Endodermal cell (in vitro differentiated cells): ENCODE measurements at regions not wholly inside any gene's neighbourhood (a gene's known extent, or its start where the extent isn't known, plus 50 kb on each side); places are given as distances from the start of the nearest gene placed in this dataset.

Source experiments
- DNase-seq: peaks from one replicate; pipeline ENCODE4 v3.0.0-alpha.2; 2017
- H3K27ac ChIP-seq: 2 replicates; pipeline ENCODE4 v1.5.1; 2013; ENCODE audit warnings: mild to moderate bottlenecking, low read depth, low read length, moderate library complexity
- H3K27me3 ChIP-seq: 2 replicates; pipeline ENCODE4 v1.6.1; 2013; ENCODE audit warnings: mild to moderate bottlenecking, low read length, moderate library complexity; ENCODE audit not compliant: insufficient read depth, control insufficient read depth, poor library complexity, severe bottlenecking
- H3K36me3 ChIP-seq: 2 replicates; pipeline ENCODE4 v1.7.0; 2013; ENCODE audit warnings: mild to moderate bottlenecking, low read length, moderate library complexity; ENCODE audit not compliant: control insufficient read depth, insufficient read depth
- H3K4me1 ChIP-seq: one replicate; pipeline ENCODE4 v1.7.0; 2013; ENCODE audit warnings: low read length; ENCODE audit not compliant: control insufficient read depth, insufficient read depth
- H3K4me3 ChIP-seq: 2 replicates; pipeline ENCODE4 v1.5.1; 2013; ENCODE audit warnings: mild to moderate bottlenecking, low read length, moderate library complexity
- H3K9ac ChIP-seq: 2 replicates; pipeline ENCODE4 v1.6.1; 2013; ENCODE audit warnings: mild to moderate bottlenecking, low read length, moderate library complexity; ENCODE audit not compliant: poor library complexity, severe bottlenecking; ENCODE audit errors: extremely low read depth
- H3K9me3 ChIP-seq: 2 replicates; pipeline ENCODE4 v1.6.1; 2013; ENCODE audit warnings: mild to moderate bottlenecking, low read length, moderate library complexity; ENCODE audit not compliant: control insufficient read depth
- H3K27ac Mint-ChIP-seq: 2 replicates; pipeline ENCODE4 v1.8.0; 2020; ENCODE audit warnings: mixed read lengths
- H3K27me3 Mint-ChIP-seq: 2 replicates; pipeline ENCODE4 v1.8.0; 2021; ENCODE audit warnings: mild to moderate bottlenecking, mixed read lengths; ENCODE audit not compliant: insufficient read depth
- H3K36me3 Mint-ChIP-seq: 2 replicates; pipeline ENCODE4 v1.8.0; 2020; ENCODE audit warnings: low read depth, mixed read lengths
- H3K4me1 Mint-ChIP-seq: 2 replicates; pipeline ENCODE4 v1.8.0; 2020; ENCODE audit warnings: mixed read lengths
- H3K4me3 Mint-ChIP-seq: 2 replicates; pipeline ENCODE4 v1.8.0; 2020; ENCODE audit warnings: mild to moderate bottlenecking, moderate library complexity, mixed read lengths
- H3K9me3 Mint-ChIP-seq: 2 replicates; pipeline ENCODE4 v1.8.0; 2020; ENCODE audit warnings: mild to moderate bottlenecking, mixed read lengths
- CTCF ChIP-seq: fragments of 200-600 bp; sonication (generic); conservative IDR thresholded peaks from 2 replicates; pipeline ENCODE4 v1.5.0; 2021; ENCODE audit warnings: antibody characterized with exemption, mild to moderate bottlenecking
- WGBS, 2 experiments: methylation state at CpG; one replicate each; pipeline versions ENCODE4 v1.1.5 to v1.1.7; 2013; ENCODE audit warnings: missing lambda C conversion rate in 2 of 2, mixed read lengths in 1 of 2; ENCODE audit not compliant: insufficient coverage in 1 of 2, insufficient read length in 1 of 2; 5-methylcytosine and 5-hydroxymethylcytosine counted together

DNA sequence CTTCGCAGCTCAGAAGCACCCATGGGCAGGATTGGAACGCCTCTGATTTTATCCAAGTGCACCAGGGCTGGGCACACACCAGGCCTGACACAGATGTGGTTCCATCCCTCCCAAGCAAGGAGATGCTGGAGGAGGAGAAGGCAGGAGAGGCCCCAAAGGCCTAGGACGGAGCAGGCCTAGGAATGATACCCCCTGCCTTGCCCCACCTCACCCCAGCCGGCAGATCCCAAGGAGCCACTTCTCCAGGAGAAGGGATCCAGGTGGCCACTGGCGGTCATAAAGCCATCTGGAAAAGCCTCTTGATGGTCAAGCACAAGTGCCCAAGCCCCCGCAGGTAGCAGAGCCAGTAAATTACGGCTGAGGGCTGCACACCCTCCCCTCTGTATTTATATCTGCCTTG is 211.8 kb downstream of the TBC1D2B start:
- TF ChIP-seq CTCF = no peak
- H3K9me3 ChIP-seq = no peaks in the 10 kb centered on the region
- Mint-ChIP-seq H3K27ac (no peak overlapping the region), H3K27me3 (peaks cover 3% of the 10 kb centered on the region), H3K4me1 (peaks cover 4% of the 10 kb centered on the region), H3K9me3 (no peaks in the 10 kb centered on the region), H3K4me3 (no peak overlapping the region), H3K36me3 (no peaks in the 10 kb centered on the region)
- 90 to 100% methylated on average over 2 to 7 of the region's 7 CpGs for WGBS, 2 experiments
- H3K9ac ChIP-seq = no peak overlapping the region
- no peaks in the 10 kb centered on the region for H3K4me1 ChIP-seq
- H3K27ac ChIP-seq = no peak overlapping the region
- no peaks in the 10 kb centered on the region for H3K36me3 ChIP-seq
- H3K27me3 ChIP-seq = no peaks in the 10 kb centered on the region
- no peak overlapping the region for H3K4me3 ChIP-seq
- peak; percentile 27 for DNase-seq

GRCh38 chr15:77865106-77865610 is 212.4 kb downstream of the TBC1D2B start:
- Histone ChIP-seq H3K36me3 (no peaks in the 10 kb centered on the region), H3K9me3 (no peaks in the 10 kb centered on the region), H3K27ac (no peak overlapping the region), H3K9ac (no peak overlapping the region), H3K27me3 (no peaks in the 10 kb centered on the region), H3K4me1 (no peaks in the 10 kb centered on the region), H3K4me3 (no peak overlapping the region)
- no peak overlapping the region for H3K4me3 Mint-ChIP-seq
- DNase-seq = peak; percentile 31
- no peaks in the 10 kb centered on the region for H3K27me3 Mint-ChIP-seq
- no peak overlapping the region for H3K27ac Mint-ChIP-seq
- H3K9me3 Mint-ChIP-seq = no peaks in the 10 kb centered on the region
- no peak for TF ChIP-seq CTCF
- H3K36me3 Mint-ChIP-seq = no peaks in the 10 kb centered on the region
- WGBS, 2 experiments = 92% methylated on average over 7 of the region's 7 CpGs; no CpG with 5 or more reads in 1 of the 2 experiments
- H3K4me1 Mint-ChIP-seq = peaks cover 4% of the 10 kb centered on the region

GRCh38 chr15:77864211-77865105 is 213.1 kb downstream of the TBC1D2B start:
- H3K4me1 Mint-ChIP-seq = peaks cover 8% of the 10 kb centered on the region
- no peaks in the 10 kb centered on the region for H3K4me1 ChIP-seq
- WGBS, 2 experiments = 69 to 79% methylated on average over 9 to 21 of the region's 21 CpGs
- H3K27me3 Mint-ChIP-seq = no peaks in the 10 kb centered on the region
- H3K4me3 Mint-ChIP-seq = no peak overlapping the region
- no peaks in the 10 kb centered on the region for H3K27me3 ChIP-seq
- H3K9me3 ChIP-seq = no peaks in the 10 kb centered on the region
- H3K36me3 Mint-ChIP-seq = no peaks in the 10 kb centered on the region
- H3K27ac Mint-ChIP-seq = no peak overlapping the region
- DNase-seq = peak; percentile 72
- H3K9ac ChIP-seq = no peak overlapping the region
- H3K9me3 Mint-ChIP-seq = no peaks in the 10 kb centered on the region
- no peak overlapping the region for H3K4me3 ChIP-seq
- TF ChIP-seq CTCF = no peak
- no peaks in the 10 kb centered on the region for H3K36me3 ChIP-seq
- no peak overlapping the region for H3K27ac ChIP-seq
